ENCODE measurements at regions not wholly inside any gene's neighbourhood (a gene's known extent, or its start where the extent isn't known, plus 50 kb on each side); places are given as distances from the start of the nearest gene placed in this dataset.
"Not testable (repeated sequence)": the region's sequence is repeated elsewhere in the genome, so short reads cannot be mapped to it uniquely, and the experiment has no call there.

DNA sequence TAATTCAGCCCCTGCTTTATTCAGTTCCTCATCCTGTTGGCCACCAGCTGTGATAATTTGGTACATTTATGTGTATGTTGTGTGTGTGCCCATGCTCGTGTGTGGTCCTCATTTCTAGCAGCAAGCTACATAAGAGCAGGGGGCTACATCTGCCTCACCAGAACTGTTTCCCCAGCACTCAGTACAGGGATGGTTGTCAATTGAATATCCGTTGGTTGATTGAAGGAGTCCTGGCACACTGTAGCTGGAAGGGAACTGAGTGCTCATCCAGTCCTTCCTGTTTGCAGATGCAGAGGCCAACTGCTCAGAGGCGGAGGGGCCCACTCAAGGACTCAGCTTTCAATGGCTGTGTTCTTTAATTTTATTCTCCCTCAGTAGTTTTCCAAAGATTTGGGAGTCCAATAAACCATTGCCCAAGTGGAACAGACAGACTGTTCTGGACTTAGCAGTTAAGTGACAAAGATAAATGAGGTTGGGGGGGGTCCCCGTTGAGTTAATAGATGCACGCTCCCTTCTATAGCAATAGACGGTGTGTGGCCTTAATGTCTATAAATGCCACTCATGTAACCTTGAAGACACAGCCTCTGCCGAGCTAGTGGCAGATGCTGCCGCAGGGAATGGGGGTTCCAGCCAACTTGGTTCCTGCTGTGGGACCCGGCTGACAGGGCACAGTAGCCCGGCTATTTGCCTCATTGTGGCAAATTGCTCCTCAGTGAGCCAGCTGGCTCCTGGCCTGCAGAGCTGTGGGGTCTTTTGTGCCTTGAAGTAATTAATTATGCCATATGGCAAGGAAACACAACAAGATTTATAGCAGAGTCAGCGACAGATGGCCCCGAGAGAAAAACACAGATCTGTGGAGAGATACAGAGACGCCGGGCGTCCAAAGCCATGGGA lies 71.4 kb upstream of the GRK3 start:
- no peak for FAIRE-seq

DNA sequence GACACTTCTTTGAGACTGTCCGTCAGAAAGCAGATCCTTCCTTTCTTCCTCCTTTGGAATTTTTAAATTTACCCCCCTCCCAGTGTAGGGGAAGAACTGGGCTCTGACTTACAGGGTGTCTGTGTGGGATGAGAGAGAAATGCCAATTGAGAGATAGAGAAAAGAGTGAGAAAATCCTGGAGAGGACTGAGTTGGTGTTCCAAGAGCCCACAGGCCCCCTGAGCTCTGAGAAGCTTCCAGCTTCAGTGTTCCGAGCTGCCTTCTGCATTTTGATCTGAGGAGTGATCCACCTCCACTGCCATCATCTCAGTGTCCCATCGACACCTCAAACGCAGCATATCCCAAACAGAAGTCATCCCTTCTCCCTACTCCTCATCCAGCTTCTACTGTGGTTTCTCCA lies 70.7 kb upstream of the GRK3 start:
- no peak for FAIRE-seq

DNA sequence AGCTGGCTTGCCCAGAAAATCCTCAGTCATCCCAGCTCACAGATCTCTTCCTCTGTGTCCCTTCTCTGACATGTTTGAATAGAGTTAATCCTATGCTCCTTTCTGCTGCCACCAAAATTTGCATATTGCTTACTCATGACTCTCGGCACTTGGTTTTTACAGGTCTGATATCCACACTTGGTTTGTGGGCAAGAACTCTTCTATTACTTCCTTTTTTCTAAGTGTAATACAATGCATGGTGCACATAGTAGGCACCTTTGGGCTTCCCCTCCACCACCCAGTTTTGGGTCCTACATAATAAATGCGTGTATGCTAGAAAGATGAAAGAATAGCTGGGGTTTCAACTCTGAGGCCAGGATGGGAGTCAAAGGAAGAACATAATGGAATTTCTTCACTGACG lies 69.7 kb upstream of the GRK3 start:
- FAIRE-seq = no peak

DNA sequence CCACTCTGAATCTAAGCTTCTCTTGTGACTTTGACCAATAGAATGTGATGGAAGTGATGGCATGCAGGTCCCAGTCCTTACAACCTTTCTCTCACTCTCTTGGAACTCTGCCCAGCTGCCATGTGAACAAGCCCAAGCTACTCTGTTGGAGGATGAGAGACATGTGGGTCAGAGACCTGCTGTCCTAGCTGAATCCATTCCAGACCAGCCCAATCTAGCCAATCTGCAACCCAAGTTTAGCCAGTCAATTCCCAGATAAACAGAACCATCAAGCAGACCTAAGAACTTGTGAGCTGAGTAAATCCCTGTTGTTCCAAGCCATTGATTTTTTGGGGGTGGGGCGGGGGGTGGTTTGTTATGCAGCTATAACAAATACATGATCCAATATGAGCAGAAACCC lies 69.2 kb upstream of the GRK3 start:
- FAIRE-seq = no peak

DNA sequence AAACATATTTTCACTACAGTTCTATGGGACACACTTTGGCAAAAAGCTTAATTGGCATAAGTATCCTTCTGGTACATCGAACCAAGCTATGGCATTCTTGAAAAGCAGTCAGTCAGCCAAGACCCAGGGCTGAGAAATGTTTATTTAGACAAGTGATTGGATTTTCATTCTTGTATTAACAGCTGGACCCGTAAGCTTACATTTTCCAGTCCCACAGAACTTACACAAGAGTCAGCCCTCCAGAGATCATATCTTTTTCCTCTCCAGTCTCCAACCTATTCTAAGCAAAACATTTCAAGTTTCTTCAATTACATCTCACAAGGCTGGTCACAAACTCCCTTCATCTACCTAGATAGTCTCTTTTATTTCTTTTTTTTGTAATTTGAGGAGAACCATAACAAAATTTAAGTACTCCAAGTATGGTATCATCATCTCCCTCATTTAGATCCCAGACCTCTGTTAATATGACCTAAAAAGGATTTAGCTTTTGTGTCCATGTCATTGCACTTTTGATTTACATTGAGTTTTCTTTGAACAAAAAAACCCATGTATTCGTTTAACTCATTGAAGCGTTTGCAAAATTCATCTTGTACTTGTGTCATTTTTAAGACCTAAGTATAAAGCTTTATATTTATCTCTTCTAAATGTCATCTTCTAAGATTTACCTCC lies 67.9 kb upstream of the GRK3 start:
- no peak for FAIRE-seq

DNA sequence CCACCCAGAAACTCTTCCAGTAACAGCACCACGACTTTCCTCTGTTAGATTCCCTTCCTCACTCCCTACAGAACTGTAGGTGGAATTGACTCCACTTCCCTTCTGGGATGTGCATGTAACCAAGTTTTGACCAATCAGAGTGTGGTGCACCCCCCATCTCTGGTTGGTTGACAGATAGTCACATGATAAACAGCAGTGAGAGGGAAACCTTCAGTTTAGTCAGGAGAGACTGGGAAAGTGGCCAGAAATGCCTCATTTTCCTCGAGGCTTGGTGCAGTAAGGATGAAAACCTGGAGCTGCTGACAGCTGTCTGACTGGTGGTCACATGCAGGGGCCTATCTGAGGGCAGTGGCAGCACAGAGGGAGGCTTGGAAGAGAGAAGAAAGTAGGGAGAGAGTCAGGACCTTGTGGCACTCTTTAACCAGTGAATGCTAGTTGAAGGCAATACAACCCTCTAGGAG lies 67.3 kb upstream of the GRK3 start:
- no peak for FAIRE-seq

DNA sequence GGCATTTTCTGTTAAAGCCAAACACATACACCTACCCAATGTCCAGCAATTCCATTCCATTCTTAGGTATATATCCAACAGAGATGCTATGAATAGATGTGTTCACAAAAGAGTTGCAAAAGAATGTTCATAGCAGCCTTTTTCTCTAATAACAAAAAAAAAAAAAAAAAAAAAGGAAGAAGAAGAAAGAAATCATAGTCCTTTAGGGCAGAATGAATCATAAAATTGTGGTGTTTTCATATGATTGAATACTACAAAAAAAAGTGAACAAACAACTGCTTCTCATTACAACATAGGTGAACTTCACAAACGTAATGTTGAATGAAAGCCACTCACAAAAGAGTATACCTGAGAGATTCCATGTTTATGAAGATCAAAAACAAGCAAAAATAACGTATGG lies 66.8 kb upstream of the GRK3 start:
- FAIRE-seq = no peak

DNA sequence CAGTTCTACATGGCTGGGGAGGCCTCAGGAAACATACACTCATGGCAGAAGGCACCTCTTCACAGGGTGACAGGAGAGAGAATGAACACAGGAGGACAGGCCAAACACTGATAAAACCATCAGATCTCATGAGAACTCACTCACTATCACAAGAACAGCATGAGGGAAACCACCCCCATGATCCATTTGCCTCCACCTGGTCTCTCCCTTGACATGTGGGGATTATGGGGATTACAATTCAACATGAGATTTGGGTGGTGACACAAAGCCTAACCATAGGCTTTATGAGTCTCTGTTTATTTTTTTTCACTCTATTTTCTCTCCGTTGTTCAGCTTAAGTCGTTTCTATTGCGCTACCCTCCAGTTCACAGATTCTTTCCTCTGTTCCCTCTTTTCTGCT lies 63.8 kb upstream of the GRK3 start:
- FAIRE-seq = not testable (repeated sequence)

DNA sequence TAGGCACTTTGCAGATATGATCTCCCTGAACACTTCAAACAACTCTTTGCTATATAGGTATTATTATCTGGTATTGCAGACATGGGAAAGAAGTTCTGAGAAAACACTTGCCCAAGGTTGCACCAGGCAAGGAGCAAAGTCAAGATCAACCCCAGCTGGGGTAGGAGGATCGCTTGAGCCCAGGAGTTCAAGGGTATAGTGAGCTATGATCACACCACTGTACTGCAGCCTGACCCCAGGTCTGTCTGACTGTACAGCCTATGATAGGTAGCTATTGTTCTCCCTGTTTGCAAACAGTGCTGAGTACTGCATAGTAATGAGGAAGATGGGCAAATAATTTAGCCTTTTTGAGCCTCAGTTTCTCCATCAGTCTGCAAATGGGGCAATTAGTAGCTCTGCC lies 60.5 kb upstream of the GRK3 start:
- FAIRE-seq = not testable (repeated sequence)

DNA sequence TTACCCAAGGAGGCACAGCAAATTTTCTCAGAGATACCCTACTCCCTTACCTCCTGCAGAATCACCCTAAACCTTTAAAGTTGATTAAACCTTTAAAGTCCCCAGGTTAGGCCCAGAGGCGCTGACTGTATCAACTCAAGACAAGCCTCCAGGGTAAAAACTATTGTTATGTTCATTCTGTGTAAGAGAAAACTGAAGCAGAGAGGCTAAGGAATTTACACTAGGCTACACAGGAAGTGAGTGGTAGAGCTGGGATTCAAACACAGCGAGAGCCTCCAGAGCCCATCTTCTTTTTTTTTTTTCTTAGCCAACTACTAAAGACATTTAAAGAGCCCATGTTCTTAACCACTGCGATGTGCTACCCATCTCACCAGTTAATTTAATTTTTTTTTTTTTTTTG lies 56.3 kb upstream of the GRK3 start:
- no peak for FAIRE-seq

DNA sequence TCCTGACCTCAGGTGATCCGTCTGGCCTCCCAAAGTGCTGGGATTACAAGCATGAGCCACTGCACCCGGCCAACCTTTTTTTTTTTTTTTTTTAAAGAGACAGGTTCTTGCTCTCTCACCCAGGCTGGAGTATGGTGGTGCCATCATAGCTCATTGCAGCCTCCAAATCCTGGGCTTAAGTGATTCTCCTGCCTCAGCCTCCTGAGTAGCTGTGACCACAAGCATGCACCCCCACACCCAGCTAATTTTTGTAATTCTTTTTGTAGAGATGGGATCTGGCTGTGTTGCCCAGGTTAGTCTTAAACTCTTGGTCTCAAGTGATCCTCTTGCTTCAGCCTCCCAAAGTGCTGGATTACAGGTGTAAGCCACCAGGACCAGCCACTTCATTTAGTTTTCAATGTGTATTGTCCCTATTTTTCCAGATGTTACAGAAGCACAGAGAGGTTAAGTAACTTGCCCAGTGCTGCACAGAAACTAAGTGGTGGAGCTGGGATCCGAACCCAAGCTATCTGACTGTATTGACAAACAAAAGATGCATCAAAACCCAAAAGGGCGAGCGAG lies 55.6 kb upstream of the GRK3 start:
- no peak for FAIRE-seq

DNA sequence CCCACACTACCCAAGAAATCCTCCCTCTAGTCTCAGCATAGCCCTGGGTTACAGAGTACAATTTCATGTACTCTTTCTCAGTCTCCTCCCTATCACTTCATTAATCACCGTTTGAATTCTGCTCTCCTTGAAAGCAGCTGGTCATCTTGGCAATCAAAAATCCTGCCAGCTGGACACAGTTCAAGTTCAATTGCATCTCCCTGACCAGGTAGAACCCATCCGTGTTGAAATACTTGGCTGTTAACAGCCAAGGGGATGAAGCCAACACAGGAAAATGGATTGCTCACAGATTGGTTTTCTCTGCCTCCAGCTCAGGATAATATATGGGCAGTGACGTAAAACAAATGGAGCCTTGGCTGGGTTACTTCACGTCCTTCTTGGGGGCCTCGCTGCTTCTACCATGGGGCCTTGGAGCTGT lies 55.1 kb upstream of the GRK3 start:
- no peak for FAIRE-seq

DNA sequence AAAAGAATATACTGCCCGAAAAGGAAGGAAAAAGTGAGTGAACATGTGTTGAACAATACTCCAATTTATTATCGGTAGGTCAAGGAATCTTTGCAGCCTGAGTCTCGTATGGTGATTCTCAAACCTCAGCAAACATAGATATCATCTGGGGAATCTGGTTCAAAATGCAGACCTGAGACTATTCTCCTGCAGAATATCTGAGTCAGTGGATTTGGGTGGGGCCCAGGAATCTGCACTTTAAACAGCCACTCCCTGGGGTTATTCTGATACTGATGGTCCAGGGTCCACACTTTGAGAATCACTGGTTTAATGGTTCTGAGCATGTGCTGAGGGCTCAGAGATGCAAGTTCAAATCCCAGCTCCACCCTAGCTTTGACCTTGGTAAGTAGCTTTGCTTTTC lies 53.6 kb upstream of the GRK3 start:
- FAIRE-seq = no peak

DNA sequence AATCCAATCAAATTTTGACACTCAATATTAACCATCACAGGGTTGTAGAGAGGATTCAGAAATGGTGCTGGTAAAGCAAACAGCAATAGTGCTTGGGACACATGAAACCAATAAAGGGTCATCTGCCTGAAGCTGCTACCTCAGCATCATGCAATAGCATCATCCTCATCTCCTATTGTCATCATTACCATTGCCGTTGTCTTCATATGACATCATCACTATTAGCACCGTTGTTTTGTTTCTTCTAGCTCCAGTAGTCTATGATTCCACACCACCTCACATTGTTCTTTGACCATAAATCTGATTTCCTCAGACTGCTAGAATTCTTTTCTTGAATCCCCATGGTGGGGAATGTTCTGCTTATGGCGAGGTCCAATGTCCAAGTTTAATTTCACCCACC lies 52.8 kb upstream of the GRK3 start:
- FAIRE-seq = no peak

DNA sequence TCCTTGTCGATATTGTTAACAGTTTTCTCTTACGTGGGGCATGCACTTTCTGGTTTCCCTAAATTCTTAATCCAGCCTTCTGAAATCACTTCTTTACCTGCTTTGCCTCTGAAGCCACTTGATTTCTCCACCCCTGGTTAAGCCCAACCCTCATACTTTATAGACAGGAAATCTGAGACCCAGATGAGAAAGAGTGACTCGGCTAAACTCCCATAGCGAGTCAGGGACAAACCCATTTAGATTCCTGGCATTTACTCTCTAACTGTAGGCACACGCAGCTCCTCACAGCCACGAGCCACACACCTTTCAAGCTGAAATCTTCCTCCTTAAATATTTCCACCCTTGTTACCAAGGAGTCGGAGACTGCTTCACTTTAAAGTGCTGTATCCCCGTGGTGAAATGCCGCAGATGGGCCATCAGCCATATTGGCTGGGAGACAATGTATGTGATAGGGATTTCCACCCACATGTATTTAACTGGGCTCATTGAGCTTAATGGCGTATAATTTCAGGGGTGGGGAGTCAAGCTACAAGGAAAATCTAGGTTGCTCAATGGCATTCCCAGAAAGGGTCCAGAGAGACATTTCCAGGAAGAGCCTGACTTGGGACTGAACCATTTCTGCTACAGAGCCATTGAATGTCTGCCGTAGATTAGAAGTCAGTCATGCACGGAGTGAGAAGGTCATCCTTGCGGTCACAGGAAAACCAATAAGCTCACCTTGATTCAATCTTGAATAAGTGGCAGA lies 49.9 kb upstream of the GRK3 start:
- no peak for FAIRE-seq

All from A204.1 (cell line).